H1 (cell line): ENCODE measurements at regions not wholly inside any gene's neighbourhood (a gene's known extent, or its start where the extent isn't known, plus 50 kb on each side); places are given as distances from the start of the nearest gene placed in this dataset.

Experiments
- CTCF ChIA-PET: fragments of 300-600 bp; sonication (Branson Sonifier 250); formaldehyde crosslinking; loops from one replicate; lab custom pipeline; 2021; ENCODE audit not compliant: partially characterized antibody; lab: Charles Lee
- POLR2A ChIA-PET: fragments of 300-600 bp; sonication (Branson Sonifier 250); formaldehyde crosslinking; loops from one replicate; lab custom pipeline; 2021; ENCODE audit warnings: inconsistent platforms; ENCODE audit not compliant: partially characterized antibody; lab: Charles Lee
- DNase-seq, 2 experiments: peaks; one replicate each; pipeline versions ENCODE4 v3.0.0 to v3.0.0-alpha.2; 2010 to 2022; ENCODE audit warnings: low spot score in 2 of 2, low read depth in 1 of 2, mixed read lengths in 1 of 2
- FAIRE-seq: peaks from 2 replicates; lab custom pipeline; 2011; peaks lifted over from hg19 to GRCh38; lab: Jason Lieb, UNC
- H2AFZ ChIP-seq: 2 replicates; pipeline ENCODE4 v1.8.1; 2012; ENCODE audit warnings: low read length, inconsistent platforms
- H2AK5ac ChIP-seq: 2 replicates; pipeline ENCODE4 v1.6.1; 2013; ENCODE audit warnings: low read depth, low read length
- H2BK120ac ChIP-seq: replicated peaks from 2 replicates; pipeline ENCODE3; 2013; ENCODE audit warnings: low read depth, low read length, inconsistent platforms
- H2BK12ac ChIP-seq: 2 replicates; pipeline ENCODE4 v1.6.1; 2013; ENCODE audit warnings: low read depth, low read length
- H2BK15ac ChIP-seq: 2 replicates; pipeline ENCODE4 v1.6.1; 2013; ENCODE audit warnings: low read length
- H2BK20ac ChIP-seq: 2 replicates; pipeline ENCODE4 v1.6.1; 2013; ENCODE audit warnings: low read length
- H2BK5ac ChIP-seq: 2 replicates; pipeline ENCODE4 v1.6.1; 2013; ENCODE audit warnings: low read depth, low read length
- H3K14ac ChIP-seq: 2 replicates; pipeline ENCODE4 v1.6.1; 2013; ENCODE audit warnings: inconsistent platforms; ENCODE audit not compliant: insufficient read length
- H3K18ac ChIP-seq: 2 replicates; pipeline ENCODE4 v1.6.1; 2013; ENCODE audit warnings: low read length; ENCODE audit errors: extremely low read depth
- H3K23ac ChIP-seq: 2 replicates; pipeline ENCODE4 v1.6.1; 2013; ENCODE audit warnings: inconsistent platforms; ENCODE audit not compliant: insufficient read length
- H3K23me2 ChIP-seq: 2 replicates; pipeline ENCODE4 v1.6.1; 2013; ENCODE audit warnings: low read depth, low read length
- H3K27ac ChIP-seq: 2 replicates; pipeline ENCODE4 v1.6.1; 2011; ENCODE audit warnings: low read depth, low read length, inconsistent platforms
- H3K27me3 ChIP-seq, 4 experiments: replicated peaks in 1 of 4; 1 replicate in 1 of 4; 2 replicates in 3 of 4; pipeline versions ENCODE4 v1.6.1 to v1.8.1; 2011 to 2013; ENCODE audit warnings: low read length in 3 of 4, mild to moderate bottlenecking in 3 of 4, inconsistent platforms in 2 of 4, mixed read lengths in 2 of 4, moderate library complexity in 1 of 4; ENCODE audit not compliant: control insufficient read depth in 3 of 4, insufficient read depth in 3 of 4; ENCODE audit errors: extremely low read depth in 1 of 4
- H3K36me3 ChIP-seq, 4 experiments: 2 replicates each; pipeline versions ENCODE4 v1.6.1 to v1.8.1; 2011 to 2013; ENCODE audit warnings: mild to moderate bottlenecking in 4 of 4, low read length in 3 of 4, moderate library complexity in 2 of 4, control low read depth in 1 of 4, inconsistent platforms in 1 of 4; ENCODE audit not compliant: insufficient read depth in 4 of 4, control insufficient read depth in 2 of 4
- H3K4ac ChIP-seq: replicated peaks from 2 replicates; pipeline ENCODE3; 2013; ENCODE audit warnings: low read length, low read depth, mixed read lengths, inconsistent platforms; ENCODE audit not compliant: insufficient read length
- H3K4me1 ChIP-seq, 4 experiments: replicated peaks in 1 of 4; 1 replicate in 1 of 4; 2 replicates in 3 of 4; pipeline versions ENCODE4 v1.6.1 to v1.8.1; 2011 to 2013; ENCODE audit warnings: low read length in 3 of 4, inconsistent platforms in 2 of 4, mixed read lengths in 1 of 4; ENCODE audit not compliant: insufficient read depth in 4 of 4, control insufficient read depth in 3 of 4
- H3K4me2 ChIP-seq, 2 experiments: 2 replicates each; pipeline versions ENCODE4 v1.6.1 to v1.8.1; 2011 to 2013; ENCODE audit warnings: low read depth in 2 of 2, low read length in 2 of 2, control low read depth in 1 of 2, inconsistent platforms in 1 of 2, mild to moderate bottlenecking in 1 of 2; ENCODE audit not compliant: insufficient read depth in 1 of 2
- H3K4me3 ChIP-seq, 4 experiments: fragments of 200-600, 300-600 bp in 1 of 4; sonication (generic), shearing (Covaris generic), sonication (Bioruptor Twin) in 1 of 4; 2 replicates each; pipeline versions ENCODE4 v1.5.1 to v1.8.1; 2011 to 2016; ENCODE audit warnings: low read length in 4 of 4, low read depth in 3 of 4, control low read depth in 2 of 4, inconsistent platforms in 2 of 4, mild to moderate bottlenecking in 2 of 4, mixed read lengths in 1 of 4, moderate library complexity in 1 of 4; ENCODE audit not compliant: insufficient read depth in 2 of 4; ENCODE audit errors: extremely low read depth in 1 of 4
- H3K56ac ChIP-seq: replicated peaks from 2 replicates; pipeline ENCODE3; 2013; ENCODE audit warnings: low read depth, mild to moderate bottlenecking, mixed read lengths, low read length, inconsistent platforms; ENCODE audit not compliant: insufficient read length
- H3K79me1 ChIP-seq: 2 replicates; pipeline ENCODE4 v1.6.1; 2013; ENCODE audit warnings: low read depth, low read length, control low read depth
- H3K79me2 ChIP-seq, 2 experiments: 2 replicates each; pipeline versions ENCODE4 v1.6.1 to v1.8.1; 2012 to 2013; ENCODE audit warnings: low read length in 2 of 2, mild to moderate bottlenecking in 2 of 2, inconsistent platforms in 1 of 2; ENCODE audit not compliant: insufficient read depth in 2 of 2, control insufficient read depth in 1 of 2
- H3K9ac ChIP-seq, 4 experiments: replicated peaks in 1 of 4; 1 replicate in 1 of 4; 2 replicates in 3 of 4; pipeline versions ENCODE4 v1.6.1 to v1.8.1; 2011 to 2013; ENCODE audit warnings: low read depth in 3 of 4, low read length in 3 of 4, control low read depth in 2 of 4, mild to moderate bottlenecking in 2 of 4, moderate library complexity in 2 of 4, inconsistent platforms in 1 of 4; ENCODE audit errors: extremely low read depth in 1 of 4
- H3K9me3 ChIP-seq, 2 experiments: 2 replicates each; pipeline versions ENCODE4 v1.6.1 to v1.8.1; 2012 to 2013; ENCODE audit warnings: mild to moderate bottlenecking in 2 of 2, moderate library complexity in 2 of 2, control low read depth in 1 of 2, inconsistent platforms in 1 of 2, low read depth in 1 of 2, low read length in 1 of 2, mixed read lengths in 1 of 2; ENCODE audit not compliant: insufficient read depth in 2 of 2
- H4K20me1 ChIP-seq, 2 experiments: replicated peaks in 1 of 2; 2 replicates each; pipeline versions ENCODE3 to v1.8.1; 2011 to 2013; ENCODE audit warnings: inconsistent platforms in 2 of 2, low read length in 2 of 2, mild to moderate bottlenecking in 1 of 2; ENCODE audit not compliant: insufficient read depth in 2 of 2, control insufficient read depth in 1 of 2
- H4K5ac ChIP-seq: 2 replicates; pipeline ENCODE4 v1.6.1; 2013; ENCODE audit warnings: low read length, low read depth, mixed read lengths, inconsistent platforms; ENCODE audit not compliant: insufficient read length
- H4K8ac ChIP-seq: 2 replicates; pipeline ENCODE4 v1.8.0; 2013; ENCODE audit warnings: mild to moderate bottlenecking, moderate library complexity, low read length, inconsistent platforms; ENCODE audit not compliant: insufficient read depth; ENCODE audit errors: extremely low read depth
- H4K91ac ChIP-seq: replicated peaks from 2 replicates; pipeline ENCODE3; 2013; ENCODE audit warnings: low read length, mixed read lengths, inconsistent platforms; ENCODE audit not compliant: insufficient read length
- CBX5 ChIP-seq: fragments of 300-800, 300-1000 bp; sonication (generic); IDR thresholded peaks from 2 replicates; pipeline ENCODE4 v1.7.1; 2016; ENCODE audit warnings: antibody characterized with exemption, low read length, low read depth
- CTBP2 ChIP-seq: IDR thresholded peaks from 2 replicates; pipeline ENCODE4 v1.7.0; 2011; ENCODE audit warnings: borderline replicate concordance, mild to moderate bottlenecking, moderate library complexity, mixed read lengths, low read length; ENCODE audit not compliant: insufficient read depth, insufficient read length
- RFX5 ChIP-seq: IDR thresholded peaks from 2 replicates; pipeline ENCODE4 v1.6.1; 2011; ENCODE audit warnings: low read depth, low read length, improper control_type of control experiment, borderline replicate concordance
- SAP30 ChIP-seq: fragments of 300-600 bp; sonication (generic); IDR thresholded peaks from 2 replicates; pipeline ENCODE4 v1.7.1; 2012; ENCODE audit warnings: low read length, moderate library complexity, mild to moderate bottlenecking, inconsistent platforms; ENCODE audit not compliant: insufficient read depth, insufficient replicate concordance
- SIN3A ChIP-seq, 2 experiments: IDR thresholded peaks in 1 of 2; conservative IDR thresholded peaks in 1 of 2; 2 replicates each; pipeline ENCODE4 v1.6.1; 2011 to 2012; ENCODE audit warnings: low read length in 2 of 2, improper control_type of control experiment in 1 of 2, low read depth in 1 of 2, mild to moderate bottlenecking in 1 of 2
- TBP ChIP-seq: IDR thresholded peaks from 2 replicates; pipeline ENCODE4 v1.6.1; 2011; ENCODE audit warnings: low read depth, low read length, improper control_type of control experiment
- TF ChIP-seq, protein P1 (sequence below): IDR thresholded peaks from 2 replicates; pipeline ENCODE4 v1.6.1; 2012; ENCODE audit warnings: inconsistent platforms

DNA sequence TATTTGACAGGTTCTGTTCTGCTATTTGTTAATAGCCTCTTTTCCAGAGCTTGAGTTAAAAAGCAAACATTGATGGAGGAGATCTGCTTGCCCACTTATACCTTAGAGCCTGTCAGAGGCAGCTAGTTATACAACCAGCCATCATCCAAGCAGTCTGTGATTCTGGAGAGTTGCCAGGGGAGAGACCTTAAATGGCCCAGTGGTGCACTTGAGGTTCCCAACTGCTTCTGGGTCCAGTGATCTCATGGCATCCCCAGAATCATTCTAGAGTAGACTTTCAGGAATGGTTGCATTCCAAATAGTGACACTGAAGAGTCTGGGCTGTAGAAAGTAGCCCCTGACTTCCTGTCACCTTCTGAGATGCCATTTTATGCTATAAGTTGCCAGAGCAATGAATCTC, 160.7 kb downstream of the FHIP1A start:
- Histone ChIP-seq H3K4me3 (no peak overlapping the region), H3K27ac (no peak overlapping the region), H3K9ac (no peak overlapping the region), H3K4me1 (no peaks in the 10 kb centered on the region), H3K36me3 (no peaks in the 10 kb centered on the region), H4K5ac (no peak overlapping the region), H2AFZ (no peak overlapping the region), H3K4me2 (no peak overlapping the region), H4K20me1 (no peaks in the 10 kb centered on the region), H3K23ac (no peak overlapping the region), H3K27me3 (no peaks in the 10 kb centered on the region), H4K91ac (no peak overlapping the region), H3K4ac (no peak overlapping the region), H4K8ac (no peak overlapping the region), H2BK5ac (no peak overlapping the region), H3K23me2 (no peaks in the 10 kb centered on the region; the same call in 1 of the 2 replicates), H2AK5ac (no peak overlapping the region), H2BK15ac (no peak overlapping the region), H3K79me1 (0 out of 2 replicates have a peak, but pooled peaks cover 3% of the 10 kb centered on the region), H2BK12ac (no peak overlapping the region), H3K9me3 (no peaks in the 10 kb centered on the region), H3K56ac (no peak overlapping the region), H2BK20ac (no peak overlapping the region), H3K79me2 (no peaks in the 10 kb centered on the region; a peak in 2 of 4 replicates), H3K18ac (no peak overlapping the region), H2BK120ac (no peak overlapping the region), H3K14ac (no peak overlapping the region)
- no peak for FAIRE-seq
- TF ChIP-seq SAP30 = no peak
- TF ChIP-seq, protein P1, sequence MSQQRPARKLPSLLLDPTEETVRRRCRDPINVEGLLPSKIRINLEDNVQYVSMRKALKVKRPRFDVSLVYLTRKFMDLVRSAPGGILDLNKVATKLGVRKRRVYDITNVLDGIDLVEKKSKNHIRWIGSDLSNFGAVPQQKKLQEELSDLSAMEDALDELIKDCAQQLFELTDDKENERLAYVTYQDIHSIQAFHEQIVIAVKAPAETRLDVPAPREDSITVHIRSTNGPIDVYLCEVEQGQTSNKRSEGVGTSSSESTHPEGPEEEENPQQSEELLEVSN = no peak
- TF ChIP-seq CBX5 = no peak
- no peak for TF ChIP-seq TBP
- no peak for TF ChIP-seq CTBP2
- no peak for TF ChIP-seq SIN3A (conservative IDR thresholded peaks at IDR 0.05 in 1 of 2, IDR thresholded peaks at IDR 0.05 in 1 of 2; ENCODE audit: low read depth in 1 of 2, low read length in 2 of 2)
- TF ChIP-seq RFX5 = no peak
- ChIA-PET POLR2A (no interaction called here), CTCF (interaction anchor here (1.1 to 1.2 kb wide), 2 partner anchors 45 to 455 kb away, joined by 3 to 4 read pairs; no protein-coding TSS in a partner anchor)
- no peak for DNase-seq
